GM19452 (cell line): ENCODE measurements at regions not wholly inside any gene's neighbourhood (a gene's known extent, or its start where the extent isn't known, plus 50 kb on each side); places are given as distances from the start of the nearest gene placed in this dataset.
"Not testable (repeated sequence)": the region's sequence is repeated elsewhere in the genome, so short reads cannot be mapped to it uniquely, and the experiment has no call there.

ENCODE experiments used
- ATAC-seq: cut with Tn5 transposase; IDR thresholded peaks from one replicate; pipeline ENCODE4 v1.9.1; 2021; ENCODE audit not compliant: unreplicated experiment

DNA sequence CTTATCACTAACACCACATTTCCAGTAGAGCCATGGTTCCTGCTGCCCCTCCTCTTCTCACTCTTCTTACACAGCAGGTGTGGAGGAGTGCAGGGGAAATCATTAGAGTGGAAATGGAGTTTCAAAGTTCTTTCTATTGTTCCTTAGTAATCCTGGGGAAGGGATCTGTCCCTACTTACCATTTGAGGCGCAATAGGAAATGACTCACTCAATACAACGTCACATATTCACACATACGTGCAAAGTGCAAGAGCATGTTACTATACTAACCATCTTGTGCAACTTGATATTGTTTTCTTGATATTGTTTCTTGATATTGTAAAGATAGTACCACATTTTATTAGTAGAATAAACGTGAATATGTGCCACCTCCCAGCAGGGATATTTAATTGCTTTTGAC, 1010.2 kb downstream of the DNAJB9 start:
- ATAC-seq, result no peak

GRCh38 chr7:109582211-109582610, 1012.5 kb downstream of the DNAJB9 start:
- ATAC-seq, result no peak

GRCh38 chr7:109596948-109597347, 1027.3 kb downstream of the DNAJB9 start:
- ATAC-seq, result not testable (repeated sequence)

DNA sequence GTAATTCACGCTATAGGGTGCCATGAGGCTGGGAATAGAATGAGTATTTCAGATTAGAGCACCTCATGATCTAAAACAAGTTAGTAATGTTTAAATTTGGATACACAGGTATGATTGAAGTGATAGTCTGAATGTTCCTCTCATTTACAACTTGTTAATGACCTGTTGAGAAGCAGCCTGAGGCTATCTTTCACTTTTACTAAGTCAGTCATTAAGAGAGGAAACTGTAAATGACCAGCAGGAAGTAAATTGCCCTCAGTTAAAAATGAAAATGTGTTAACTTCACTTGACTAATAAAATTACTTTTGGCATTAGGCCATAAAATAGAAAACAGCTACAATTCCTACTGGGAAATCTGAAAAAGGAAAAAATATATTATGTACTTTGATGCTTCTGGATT, 1042.0 kb downstream of the DNAJB9 start:
- ATAC-seq, result no peak

DNA sequence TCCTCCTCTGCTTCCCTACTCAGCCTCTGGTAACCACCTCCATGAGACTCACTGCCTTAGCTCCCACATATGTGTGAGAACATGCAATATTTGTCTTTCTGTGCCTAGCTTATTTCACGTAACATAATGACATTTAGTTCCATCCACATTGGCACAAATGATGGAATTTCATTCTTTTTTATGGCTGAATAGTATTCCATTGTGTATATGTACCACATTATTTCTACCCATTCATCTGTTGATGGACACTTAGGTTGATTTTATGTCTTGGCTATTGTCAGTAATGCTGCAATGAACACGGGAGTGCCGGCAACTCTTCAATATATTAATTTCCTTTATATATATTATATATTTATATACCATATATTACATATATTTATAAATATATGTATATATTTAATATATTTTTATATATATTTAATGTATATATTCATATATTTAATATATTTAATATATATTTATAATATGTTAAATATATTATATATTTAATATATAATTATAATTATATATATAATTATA, 1046.9 kb downstream of the DNAJB9 start:
- no peak for ATAC-seq

DNA sequence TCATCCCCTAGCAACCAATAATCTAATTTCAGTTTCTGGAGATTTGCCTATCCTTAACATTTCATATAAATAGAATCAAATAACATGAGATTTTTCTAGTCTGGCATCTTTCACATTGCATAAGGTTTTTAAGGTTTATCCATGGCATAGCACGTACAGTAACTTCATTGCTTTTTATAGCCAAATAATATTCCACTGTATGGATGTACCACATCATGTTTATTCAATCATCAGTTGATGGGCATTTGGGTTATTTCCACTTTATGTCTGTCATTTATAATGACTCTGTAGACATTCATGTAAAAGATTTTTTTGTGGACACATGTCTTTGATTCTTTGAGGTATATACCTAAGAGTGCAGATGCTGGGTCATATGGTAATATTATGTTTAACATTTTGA, 1052.6 kb downstream of the DNAJB9 start:
- ATAC-seq, result no peak

DNA sequence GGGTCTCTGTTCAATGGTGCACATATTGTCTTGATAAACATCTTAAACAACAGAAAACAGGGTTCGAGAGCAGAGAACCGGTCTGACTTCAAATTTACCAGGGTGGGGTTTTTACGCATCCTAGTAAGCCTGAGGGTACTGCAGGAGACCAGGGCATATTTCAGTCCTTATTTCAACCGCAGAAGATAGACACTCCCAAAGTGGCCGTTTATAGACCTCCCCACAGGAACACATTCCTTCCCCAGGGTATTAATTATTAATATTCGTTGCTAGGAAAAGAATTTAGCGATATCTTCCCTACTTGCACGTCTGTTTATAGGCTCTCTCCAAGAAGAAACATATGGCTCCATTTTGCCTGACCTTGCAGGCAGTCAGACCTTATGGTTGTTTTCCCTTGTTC, 1063.2 kb downstream of the DNAJB9 start:
- ATAC-seq, result not testable (repeated sequence)

DNA sequence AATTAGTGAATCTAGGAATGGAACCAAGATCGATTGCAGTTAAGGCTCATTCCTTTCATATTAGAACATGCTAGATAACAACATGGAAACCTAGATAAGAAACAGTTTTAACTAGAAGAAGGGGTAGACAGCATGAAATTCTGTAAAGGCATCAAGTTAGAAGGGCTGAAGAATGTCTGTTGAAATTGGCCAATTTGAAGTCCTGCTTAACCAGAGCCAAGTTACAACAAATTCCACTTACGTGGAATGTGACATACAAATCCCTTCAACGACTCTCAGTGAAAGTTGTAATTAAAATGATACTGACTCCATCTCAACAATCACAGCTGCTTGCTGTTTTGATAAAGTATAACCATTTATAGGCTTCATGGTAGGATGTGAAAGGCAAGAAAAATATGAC, 1065.7 kb downstream of the DNAJB9 start:
- no peak for ATAC-seq

- ATAC-seq, result no peak
These were observed 1067.8 kb downstream of the DNAJB9 start for GRCh38 chr7:109637428-109637990.

- ATAC-seq, result no peak
These were observed 1068.6 kb downstream of the DNAJB9 start for GRCh38 chr7:109638321-109638720.

GRCh38 chr7:109639561-109639960, 1069.9 kb downstream of the DNAJB9 start:
- no peak for ATAC-seq

DNA sequence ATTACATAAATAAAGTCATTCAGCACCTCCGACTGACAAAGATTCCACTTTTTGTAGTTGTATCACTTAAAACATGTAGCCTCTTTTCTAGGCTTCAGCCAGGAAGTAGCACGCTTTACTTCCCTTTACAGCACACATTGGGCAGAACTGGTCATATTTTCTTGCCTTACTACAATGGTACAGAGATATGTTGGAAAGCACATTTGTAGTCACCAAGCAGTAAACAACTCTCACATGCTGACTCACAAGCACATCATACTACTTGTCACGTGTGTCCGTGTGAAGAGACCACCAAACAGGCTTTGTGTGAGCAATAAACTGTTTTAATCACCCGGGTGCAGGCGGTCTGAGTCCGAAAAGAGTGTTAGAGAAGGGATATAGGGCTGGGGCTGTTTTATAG, 1071.8 kb downstream of the DNAJB9 start:
- no peak for ATAC-seq

DNA sequence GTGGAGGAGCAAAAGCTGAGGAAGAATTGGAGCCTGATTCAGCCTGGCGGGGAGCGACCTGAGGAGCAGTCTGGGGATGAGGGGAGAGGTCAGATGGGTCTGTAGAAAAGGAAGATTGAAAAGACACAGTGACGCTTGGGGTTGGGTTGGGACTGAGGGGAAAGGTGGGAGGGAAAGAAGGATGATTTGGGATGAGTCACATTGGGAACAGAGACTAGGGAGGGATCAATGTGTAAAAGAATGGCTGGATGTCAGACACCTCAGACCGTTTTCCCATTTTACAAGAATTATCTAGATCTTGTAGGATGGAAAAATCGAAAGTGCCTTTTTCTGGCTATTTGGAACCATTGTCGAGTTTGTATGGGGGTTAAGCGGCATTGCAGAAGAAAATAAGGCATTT, 1076.5 kb downstream of the DNAJB9 start:
- ATAC-seq, result no peak

GRCh38 chr7:109646594-109646993, 1076.9 kb downstream of the DNAJB9 start:
- ATAC-seq, result not testable (repeated sequence)

DNA sequence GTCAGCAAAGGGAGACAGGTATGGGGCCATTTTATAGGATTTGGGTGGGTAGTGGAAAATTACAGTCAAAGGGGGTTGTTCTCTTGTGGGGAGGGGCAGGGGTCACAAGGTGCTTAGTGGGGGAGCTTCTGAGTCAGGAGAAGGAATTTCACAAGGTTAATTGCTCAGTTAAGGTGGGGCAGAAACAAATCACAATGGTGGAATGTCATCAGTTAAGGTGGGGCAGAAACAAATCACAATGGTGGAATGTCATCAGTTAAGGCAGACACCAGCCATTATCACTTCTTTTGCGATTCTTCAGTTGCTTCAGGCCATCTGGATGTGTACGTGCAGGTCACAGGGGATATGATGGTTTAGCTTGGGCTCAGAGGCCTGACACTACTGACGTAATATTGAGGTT, 1077.6 kb downstream of the DNAJB9 start:
- ATAC-seq, result not testable (repeated sequence)

DNA sequence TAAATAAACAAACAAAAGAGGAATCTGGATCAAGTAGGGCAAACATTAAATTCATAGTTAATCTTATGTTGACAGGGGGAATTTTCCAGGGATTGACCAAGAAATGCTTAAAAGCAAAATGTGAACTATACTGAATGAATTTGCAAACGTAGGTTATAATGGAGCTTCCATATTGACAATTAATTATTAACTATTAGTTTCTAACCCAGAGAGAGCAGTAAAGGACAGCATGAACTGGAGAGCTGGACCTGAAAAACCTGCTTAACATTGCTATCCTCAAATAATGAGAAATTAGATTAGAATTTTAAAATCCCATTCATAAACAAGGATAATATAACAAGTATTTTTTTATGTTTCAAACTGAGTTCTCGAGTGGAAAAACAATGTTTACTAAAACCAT, 1089.6 kb downstream of the DNAJB9 start:
- no peak for ATAC-seq

- ATAC-seq, result no peak
These were observed 1090.7 kb downstream of the DNAJB9 start for GRCh38 chr7:109660401-109660800.

DNA sequence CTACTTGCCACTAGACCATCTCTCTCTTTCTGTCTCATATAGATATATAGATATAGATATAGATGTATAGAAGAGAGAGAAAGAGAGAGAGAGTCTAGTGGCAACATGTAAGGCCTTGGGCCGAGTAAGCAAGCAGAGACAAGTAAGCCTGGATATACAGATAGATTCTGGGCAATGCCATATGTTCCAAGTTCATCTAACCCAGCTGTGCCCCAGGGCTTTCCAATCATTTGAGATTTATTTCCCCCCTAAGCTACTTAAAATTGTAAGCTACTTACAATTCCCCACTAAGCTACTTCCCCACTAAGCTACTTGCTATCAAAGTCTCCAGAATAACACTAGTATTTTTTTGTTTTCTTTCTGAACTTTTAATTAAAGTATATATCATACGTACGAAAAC, 1094.1 kb downstream of the DNAJB9 start:
- no peak for ATAC-seq

DNA sequence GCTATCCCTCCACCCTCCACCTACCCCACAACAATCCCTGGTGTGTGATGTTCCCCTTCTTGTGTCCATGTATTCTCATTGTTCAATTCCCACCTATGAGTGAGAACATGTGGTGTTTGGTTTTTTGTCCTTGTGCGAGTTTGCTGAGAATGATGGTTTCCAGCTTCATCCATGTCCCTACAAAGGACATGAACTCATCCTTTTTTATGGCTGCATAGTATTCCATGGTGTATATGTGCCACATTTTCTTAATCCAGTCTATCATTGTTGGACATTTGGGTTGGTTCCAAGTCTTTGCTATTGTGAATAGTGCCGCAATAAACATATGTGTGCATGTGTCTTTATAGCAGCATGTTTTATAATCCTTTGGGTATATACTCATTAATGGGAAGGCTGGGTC, 1117.6 kb downstream of the DNAJB9 start:
- ATAC-seq, result not testable (repeated sequence)

GRCh38 chr7:109692613-109693012, 1122.9 kb downstream of the DNAJB9 start:
- not testable (repeated sequence) for ATAC-seq

- no peak for ATAC-seq
These were observed 1124.7 kb downstream of the DNAJB9 start for GRCh38 chr7:109694149-109695071.

DNA sequence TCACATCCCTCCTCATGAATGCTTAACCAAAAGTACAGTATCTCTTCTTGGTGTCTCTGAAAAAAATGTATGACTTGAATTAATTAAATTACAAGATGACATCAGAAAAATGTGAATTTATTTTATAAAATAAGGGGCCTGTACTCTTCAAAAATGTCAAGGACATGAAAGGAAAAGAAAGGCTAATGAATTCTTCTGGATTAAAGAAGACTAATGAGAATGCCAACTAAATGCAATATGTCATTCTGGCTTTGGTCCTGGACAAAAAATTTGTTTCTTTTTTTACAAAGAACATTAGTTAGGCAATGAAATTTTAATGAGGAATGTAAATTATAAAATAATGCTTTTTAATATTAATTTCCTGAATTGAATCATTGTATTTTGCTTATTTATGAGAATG, 1125.7 kb downstream of the DNAJB9 start:
- ATAC-seq, result no peak
